ENCODE measurements at regions not wholly inside any gene's neighbourhood (a gene's known extent, or its start where the extent isn't known, plus 50 kb on each side); places are given as distances from the start of the nearest gene placed in this dataset.

DNA sequence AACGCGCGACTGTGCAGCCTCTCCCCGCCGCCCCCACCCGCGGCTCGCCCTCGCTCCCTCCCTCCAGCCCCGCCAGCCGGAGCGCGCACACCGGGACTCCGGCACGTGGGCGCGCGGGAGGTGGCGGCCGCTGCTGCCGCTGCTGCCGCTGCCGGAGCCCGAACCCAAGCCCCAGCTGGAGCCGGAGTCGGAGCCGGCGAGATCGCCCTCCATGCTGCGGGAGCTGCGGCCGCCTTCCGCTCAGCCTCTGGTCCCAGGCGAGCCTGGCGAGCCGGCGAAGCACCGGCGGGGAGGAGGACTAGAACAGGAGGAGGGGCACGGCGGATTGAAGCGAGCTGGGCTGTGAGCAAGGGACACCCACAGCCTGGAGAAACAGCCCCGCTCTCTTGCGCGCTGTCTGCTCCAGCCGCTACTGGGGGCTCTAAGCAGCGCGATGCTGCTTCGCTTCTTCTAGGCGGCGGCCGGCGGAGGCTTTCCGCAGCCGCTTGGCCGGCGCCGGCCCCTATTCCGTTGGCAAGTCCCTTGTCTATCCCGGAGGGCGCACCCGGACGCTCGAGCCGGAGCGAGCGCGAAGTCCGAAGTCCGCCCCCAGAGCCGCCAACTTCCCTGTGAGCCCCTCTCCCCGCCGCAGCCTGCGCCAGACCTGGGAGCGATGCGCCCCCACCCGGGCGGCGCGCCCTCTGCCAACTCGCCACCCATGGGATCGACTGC lies 598.7 kb upstream of the SGCD start (continued):
- no peak for TF ChIP-seq TP53 (CRISPR knock-in tag; IDR thresholded peaks at IDR 0.05)
- peak; percentile 16 to 42; a peak in 1 of 5 replicates for TF ChIP-seq RAD21 (conservative IDR thresholded peaks at IDR 0.05 in 1 of 2, IDR thresholded peaks at IDR 0.05 in 1 of 2)
- TF ChIP-seq PHF8 (IDR thresholded peaks at IDR 0.05; ENCODE audit: borderline replicate concordance, low read depth), result no peak
- TF ChIP-seq CHD4 (IDR thresholded peaks at IDR 0.05; ENCODE audit: borderline replicate concordance), result no peak
- TF ChIP-seq BHLHE40 (IDR thresholded peaks at IDR 0.05; ENCODE audit: low read depth, low read length), result no peak
- 0 out of 2 replicates have a peak, but pooled peaks have one; percentile 67 for TF ChIP-seq RNF2 (IDR thresholded peaks at IDR 0.05; ENCODE audit: borderline replicate concordance, low read depth)
- TF ChIP-seq RARB (CRISPR knock-in tag; IDR thresholded peaks at IDR 0.05), result no peak
- no peak for TF ChIP-seq ZSCAN20 (CRISPR knock-in tag; IDR thresholded peaks at IDR 0.05)

DNA sequence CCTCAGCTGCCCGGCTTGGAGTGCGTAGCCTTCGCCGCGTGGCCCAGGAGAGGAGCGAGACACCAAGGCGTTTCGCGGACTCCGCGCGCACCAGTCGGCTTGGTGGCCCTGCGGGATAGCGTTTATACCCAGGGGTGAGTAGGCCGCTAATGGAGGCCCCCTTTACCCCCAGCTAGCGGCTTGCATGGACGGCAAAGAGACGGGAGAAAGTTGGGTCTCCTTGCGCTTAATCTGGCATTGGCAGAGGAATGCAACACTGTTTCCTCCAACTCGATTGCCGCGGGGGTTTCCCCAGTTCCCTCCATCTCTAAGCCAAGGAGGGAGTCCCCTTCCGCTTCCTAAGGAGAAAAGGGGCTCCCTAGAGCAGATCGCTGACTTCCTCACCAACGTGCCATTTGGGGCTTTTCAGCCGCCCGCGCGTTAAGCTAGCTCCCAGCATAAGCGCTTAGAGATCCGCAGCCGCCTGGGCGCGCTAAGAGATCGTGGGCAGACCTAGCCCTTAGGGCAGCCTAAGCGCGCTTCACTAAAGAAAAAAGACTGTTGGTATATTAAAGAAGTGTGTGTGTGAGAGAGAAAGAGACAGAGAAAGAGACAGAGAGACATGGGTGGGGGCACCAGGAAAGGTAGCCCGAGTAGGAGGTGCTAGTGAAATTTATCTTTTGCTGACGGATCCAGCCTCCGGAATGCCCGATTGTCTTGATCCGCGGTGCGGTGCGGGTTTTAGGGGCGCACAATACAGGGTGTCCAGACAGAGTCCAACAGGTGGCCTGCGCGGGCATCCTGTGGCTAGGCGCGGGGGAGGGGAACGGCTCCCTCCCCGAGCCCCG lies 597.9 kb upstream of the SGCD start:
- peak overlapping the region; percentile 89 for H3K4me2 ChIP-seq
- DNase-seq (ENCODE audit: low read depth in 1 of 2, low spot score in 1 of 2), result no peak
- peaks cover 3% of the 10 kb centered on the region; the same call in 1 of the 3 replicates for H3K4me1 ChIP-seq
- ATAC-seq, result no peak
- TF ChIP-seq BHLHE40 (IDR thresholded peaks at IDR 0.05; ENCODE audit: low read depth, low read length), result no peak
- TF ChIP-seq, protein P1, sequence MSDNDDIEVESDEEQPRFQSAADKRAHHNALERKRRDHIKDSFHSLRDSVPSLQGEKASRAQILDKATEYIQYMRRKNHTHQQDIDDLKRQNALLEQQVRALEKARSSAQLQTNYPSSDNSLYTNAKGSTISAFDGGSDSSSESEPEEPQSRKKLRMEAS (IDR thresholded peaks at IDR 0.05), result peak; percentile 51; the same call in 1 of the 2 replicates
- peak overlapping the region; percentile 60 to 85; a peak in 4 of 6 replicates for H3K27ac ChIP-seq
- ChIA-PET POLR2A (no interaction called here), CTCF (no interaction called here)
- H3K9me3 ChIP-seq, result no peaks in the 10 kb centered on the region
- 78% methylated on average over 46 of the region's 54 CpGs for WGBS (ENCODE audit: missing lambda C conversion rate)
- no peak for FAIRE-seq
- peak overlapping the region; percentile 62 for H3K4me3 ChIP-seq

DNA sequence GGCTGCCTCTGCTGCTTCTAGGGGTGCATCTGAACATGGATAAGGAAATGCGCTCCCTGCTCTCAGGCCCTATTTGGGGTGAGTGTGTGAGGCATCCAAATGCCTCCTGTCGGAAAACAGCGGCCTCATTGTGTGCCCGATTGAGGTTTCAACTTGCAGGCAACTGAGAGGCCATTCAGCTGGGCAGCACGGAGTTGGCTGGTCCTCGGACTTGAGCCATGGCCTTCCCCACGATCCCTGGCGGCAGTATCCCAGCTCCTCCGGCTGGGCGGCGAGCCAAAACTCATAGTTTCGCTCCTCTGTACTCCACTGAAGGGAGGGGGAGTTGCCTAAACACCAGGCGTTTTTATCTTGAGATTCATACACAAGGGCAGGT lies 597.3 kb upstream of the SGCD start:
- 70% methylated on average over 11 of the region's 13 CpGs for WGBS (ENCODE audit: missing lambda C conversion rate)
- H3K4me2 ChIP-seq, result no peak overlapping the region
- no peak for ATAC-seq

More for the DNA sequence above, 597.3 kb upstream of the SGCD start:
- no peak for DNase-seq (ENCODE audit: low read depth in 1 of 2, low spot score in 1 of 2)
- Histone ChIP-seq H3K4me1 (peaks cover 3% of the 10 kb centered on the region; the same call in 1 of the 3 replicates), H3K9me3 (no peaks in the 10 kb centered on the region), H3K4me3 (no peak overlapping the region), H3K27ac (no peak overlapping the region)
- TF ChIP-seq NPAS2 (CRISPR knock-in tag; IDR thresholded peaks at IDR 0.05; ENCODE audit: borderline replicate concordance) (no peak), FOXS1 (CRISPR knock-in tag; IDR thresholded peaks at IDR 0.05) (no peak), TFCP2L1 (CRISPR knock-in tag; IDR thresholded peaks at IDR 0.05) (no peak), HDAC2 (IDR thresholded peaks at IDR 0.05) (no peak), MAZ (IDR thresholded peaks at IDR 0.05; ENCODE audit: borderline replicate concordance, low read depth, low read length) (no peak), CEBPB (IDR thresholded peaks at IDR 0.05) (no peak), CBX8 (IDR thresholded peaks at IDR 0.05) (no peak), POLR2A (IDR thresholded peaks at IDR 0.05; ENCODE audit: low read length) (no peak), EHMT2 (IDR thresholded peaks at IDR 0.05; ENCODE audit: low read depth) (no peak), SMC3 (IDR thresholded peaks at IDR 0.05) (no peak), RAD21 (conservative IDR thresholded peaks at IDR 0.05 in 1 of 2, IDR thresholded peaks at IDR 0.05 in 1 of 2) (no peak), HOXA7 (CRISPR knock-in tag; IDR thresholded peaks at IDR 0.05) (no peak), ESRRA (IDR thresholded peaks at IDR 0.05; ENCODE audit: borderline replicate concordance, low read length) (no peak), FOSB (CRISPR knock-in tag; IDR thresholded peaks at IDR 0.05) (no peak), MYC (IDR thresholded peaks at IDR 0.05; ENCODE audit: borderline replicate concordance, low read length) (no peak)
- TF ChIP-seq, protein P2, sequence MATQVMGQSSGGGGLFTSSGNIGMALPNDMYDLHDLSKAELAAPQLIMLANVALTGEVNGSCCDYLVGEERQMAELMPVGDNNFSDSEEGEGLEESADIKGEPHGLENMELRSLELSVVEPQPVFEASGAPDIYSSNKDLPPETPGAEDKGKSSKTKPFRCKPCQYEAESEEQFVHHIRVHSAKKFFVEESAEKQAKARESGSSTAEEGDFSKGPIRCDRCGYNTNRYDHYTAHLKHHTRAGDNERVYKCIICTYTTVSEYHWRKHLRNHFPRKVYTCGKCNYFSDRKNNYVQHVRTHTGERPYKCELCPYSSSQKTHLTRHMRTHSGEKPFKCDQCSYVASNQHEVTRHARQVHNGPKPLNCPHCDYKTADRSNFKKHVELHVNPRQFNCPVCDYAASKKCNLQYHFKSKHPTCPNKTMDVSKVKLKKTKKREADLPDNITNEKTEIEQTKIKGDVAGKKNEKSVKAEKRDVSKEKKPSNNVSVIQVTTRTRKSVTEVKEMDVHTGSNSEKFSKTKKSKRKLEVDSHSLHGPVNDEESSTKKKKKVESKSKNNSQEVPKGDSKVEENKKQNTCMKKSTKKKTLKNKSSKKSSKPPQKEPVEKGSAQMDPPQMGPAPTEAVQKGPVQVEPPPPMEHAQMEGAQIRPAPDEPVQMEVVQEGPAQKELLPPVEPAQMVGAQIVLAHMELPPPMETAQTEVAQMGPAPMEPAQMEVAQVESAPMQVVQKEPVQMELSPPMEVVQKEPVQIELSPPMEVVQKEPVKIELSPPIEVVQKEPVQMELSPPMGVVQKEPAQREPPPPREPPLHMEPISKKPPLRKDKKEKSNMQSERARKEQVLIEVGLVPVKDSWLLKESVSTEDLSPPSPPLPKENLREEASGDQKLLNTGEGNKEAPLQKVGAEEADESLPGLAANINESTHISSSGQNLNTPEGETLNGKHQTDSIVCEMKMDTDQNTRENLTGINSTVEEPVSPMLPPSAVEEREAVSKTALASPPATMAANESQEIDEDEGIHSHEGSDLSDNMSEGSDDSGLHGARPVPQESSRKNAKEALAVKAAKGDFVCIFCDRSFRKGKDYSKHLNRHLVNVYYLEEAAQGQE (IDR thresholded peaks at IDR 0.05), result no peak
- TF ChIP-seq, protein P1 (IDR thresholded peaks at IDR 0.05), result no peak
- TF ChIP-seq, protein P3, sequence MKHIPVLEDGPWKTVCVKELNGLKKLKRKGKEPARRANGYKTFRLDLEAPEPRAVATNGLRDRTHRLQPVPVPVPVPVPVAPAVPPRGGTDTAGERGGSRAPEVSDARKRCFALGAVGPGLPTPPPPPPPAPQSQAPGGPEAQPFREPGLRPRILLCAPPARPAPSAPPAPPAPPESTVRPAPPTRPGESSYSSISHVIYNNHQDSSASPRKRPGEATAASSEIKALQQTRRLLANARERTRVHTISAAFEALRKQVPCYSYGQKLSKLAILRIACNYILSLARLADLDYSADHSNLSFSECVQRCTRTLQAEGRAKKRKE (CRISPR knock-in tag; IDR thresholded peaks at IDR 0.05; ENCODE audit: low read depth), result no peak
- POLR2A ChIA-PET, result no interaction called here
- no peak for FAIRE-seq
- CTCF ChIA-PET, result no interaction called here

All from A549 (cell line).